Mucosa of rectum (tissue), 2 donors: ENCODE measurements at regions not wholly inside any gene's neighbourhood (a gene's known extent, or its start where the extent isn't known, plus 50 kb on each side); places are given as distances from the start of the nearest gene placed in this dataset.

ENCODE experiments used
- H3K27ac ChIP-seq, 2 donors: one replicate each; pipeline ENCODE4 v1.7.0; 2013; ENCODE audit warnings: inconsistent platforms in 2 of 2, low read depth in 2 of 2, low read length in 2 of 2
- H3K27me3 ChIP-seq, 2 donors: one replicate each; pipeline ENCODE4 v1.7.0; 2013; ENCODE audit warnings: low read length in 2 of 2; ENCODE audit not compliant: control insufficient read depth in 2 of 2, insufficient read depth in 2 of 2
- H3K36me3 ChIP-seq, 2 donors: one replicate each; pipeline ENCODE4 v1.7.0; 2013; ENCODE audit warnings: low read length in 2 of 2; ENCODE audit not compliant: control insufficient read depth in 2 of 2, insufficient read depth in 2 of 2
- H3K4me1 ChIP-seq, 2 donors: one replicate each; pipeline ENCODE4 v1.7.0; 2013; ENCODE audit warnings: low read length in 2 of 2, mild to moderate bottlenecking in 1 of 2; ENCODE audit not compliant: control insufficient read depth in 2 of 2, insufficient read depth in 2 of 2
- H3K4me3 ChIP-seq, 2 donors: one replicate each; pipeline ENCODE4 v1.7.0; 2013; ENCODE audit warnings: low read length in 2 of 2
- H3K9ac ChIP-seq, 2 donors: one replicate each; pipeline ENCODE4 v1.7.0; 2013; ENCODE audit warnings: low read length in 2 of 2, low read depth in 1 of 2, mild to moderate bottlenecking in 1 of 2
- H3K9me3 ChIP-seq, 2 donors: one replicate each; pipeline ENCODE4 v1.7.0; 2013; ENCODE audit warnings: low read length in 2 of 2; ENCODE audit not compliant: control insufficient read depth in 2 of 2
- donor health status: healthy.
- donor health status: Normal muscosa, but diverticular disease.

DNA sequence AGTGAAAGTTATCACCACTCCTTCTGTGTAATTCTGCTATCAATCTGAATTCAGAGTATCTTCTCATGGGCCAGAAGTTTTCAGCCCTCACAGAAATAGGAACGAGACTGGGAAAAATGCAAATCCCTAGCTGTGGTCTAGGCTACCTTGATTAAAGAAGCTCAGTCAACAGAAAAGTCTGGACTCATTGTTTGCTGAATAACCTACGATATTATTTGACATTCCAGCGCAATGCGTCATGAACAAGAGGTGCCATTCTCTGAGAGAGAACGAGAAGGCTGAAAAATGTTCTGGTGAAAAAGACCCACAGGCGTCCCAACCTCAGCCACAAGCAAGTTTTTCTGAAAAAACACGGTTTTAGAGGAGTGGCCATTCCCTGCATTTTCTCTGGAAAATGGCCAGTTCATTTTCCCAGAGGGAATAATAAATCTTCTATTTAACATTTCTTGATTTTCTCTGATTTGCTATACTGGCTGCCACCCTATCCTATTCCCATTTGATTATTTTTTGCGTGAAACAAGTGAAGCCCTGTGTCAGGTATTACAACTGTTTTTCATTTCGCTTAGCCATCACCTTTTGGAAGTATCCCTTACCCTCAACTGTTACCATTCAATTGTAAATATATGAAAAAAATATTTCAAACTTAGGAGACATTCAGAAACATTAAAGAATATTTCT lies 1117.6 kb upstream of the PRKX start:
- Histone ChIP-seq H3K36me3 (no peaks in the 10 kb centered on the region), H3K4me3 (no peak overlapping the region), H3K27me3 (no peaks in the 10 kb centered on the region), H3K4me1 (no peaks in the 10 kb centered on the region), H3K27ac (no peak overlapping the region), H3K9ac (no peak overlapping the region), H3K9me3 (no peaks in the 10 kb centered on the region)

DNA sequence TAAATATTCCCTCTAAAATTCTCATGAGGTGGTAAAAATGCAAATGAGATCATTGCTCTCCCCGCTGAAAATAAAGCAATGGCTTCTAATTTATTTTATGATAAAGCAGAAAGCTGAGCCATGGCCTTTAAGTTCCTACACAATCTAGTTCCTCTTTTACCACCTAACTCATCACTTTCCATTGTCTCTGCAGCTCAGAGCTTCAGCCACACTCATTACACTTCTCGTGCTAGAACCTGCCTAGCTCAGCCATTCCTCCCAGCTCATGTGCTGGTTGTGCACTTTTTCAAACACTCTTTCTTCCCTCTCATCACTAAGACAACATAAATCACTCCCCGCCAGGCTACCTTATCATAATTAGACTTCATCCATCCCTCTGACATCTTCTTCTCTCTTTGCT lies 1112.1 kb upstream of the PRKX start:
- Histone ChIP-seq H3K27ac (no peak overlapping the region), H3K36me3 (no peaks in the 10 kb centered on the region), H3K27me3 (no peaks in the 10 kb centered on the region), H3K4me1 (no peaks in the 10 kb centered on the region), H3K9ac (no peak overlapping the region), H3K9me3 (peaks cover 0 to 2% of the 10 kb centered on the region in 2 donors), H3K4me3 (no peak overlapping the region)

DNA sequence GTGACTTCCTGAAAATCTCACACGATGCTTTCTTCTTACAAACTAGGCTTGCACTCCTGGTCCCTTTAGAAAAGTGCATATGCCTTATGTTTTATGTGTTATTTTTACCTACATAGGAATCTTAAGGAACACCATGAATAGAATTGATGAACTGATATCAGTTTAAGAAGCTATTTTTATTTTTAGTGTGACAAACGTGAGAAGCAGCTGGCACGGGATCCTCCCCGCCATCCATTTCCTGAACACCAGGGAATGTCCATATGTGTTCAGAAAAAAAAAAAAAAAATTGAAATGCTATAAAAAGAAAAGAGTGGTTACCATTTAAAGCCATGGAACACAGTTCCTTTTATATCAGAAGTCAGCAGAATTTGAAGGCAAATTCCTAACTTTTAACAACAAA lies 1096.1 kb upstream of the PRKX start:
- peaks cover 0 to 2% of the 10 kb centered on the region in 2 donors for H3K9me3 ChIP-seq
- H3K4me3 ChIP-seq: no peak overlapping the region
- H3K27me3 ChIP-seq: no peaks in the 10 kb centered on the region
- no peaks in the 10 kb centered on the region for H3K36me3 ChIP-seq
- H3K9ac ChIP-seq: no peak overlapping the region
- H3K27ac ChIP-seq: no peak overlapping the region
- H3K4me1 ChIP-seq: no peaks in the 10 kb centered on the region

DNA sequence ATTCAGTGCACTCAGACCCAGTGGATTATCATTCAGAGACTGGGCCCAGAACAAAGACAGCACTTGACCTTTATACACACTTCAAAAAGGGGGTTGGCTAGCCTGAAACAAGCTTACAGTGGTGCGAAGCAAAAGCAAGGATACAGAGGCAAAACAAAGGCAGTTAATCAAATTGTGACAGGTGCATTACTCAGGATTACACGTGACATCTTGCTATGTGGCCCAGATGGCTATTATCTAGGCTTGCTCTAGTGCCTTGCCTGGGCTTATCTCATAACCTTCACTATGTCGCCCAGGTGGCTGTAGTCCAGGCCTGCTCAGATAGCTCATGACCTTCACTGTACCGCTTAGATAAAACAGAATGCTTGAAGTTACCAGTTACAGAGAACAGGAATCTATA lies 1092.1 kb upstream of the PRKX start:
- Histone ChIP-seq H3K4me3 (no peak overlapping the region), H3K9me3 (peaks cover 0 to 2% of the 10 kb centered on the region in 2 donors), H3K4me1 (no peaks in the 10 kb centered on the region), H3K36me3 (no peaks in the 10 kb centered on the region), H3K9ac (no peak overlapping the region), H3K27me3 (no peaks in the 10 kb centered on the region), H3K27ac (no peak overlapping the region)

DNA sequence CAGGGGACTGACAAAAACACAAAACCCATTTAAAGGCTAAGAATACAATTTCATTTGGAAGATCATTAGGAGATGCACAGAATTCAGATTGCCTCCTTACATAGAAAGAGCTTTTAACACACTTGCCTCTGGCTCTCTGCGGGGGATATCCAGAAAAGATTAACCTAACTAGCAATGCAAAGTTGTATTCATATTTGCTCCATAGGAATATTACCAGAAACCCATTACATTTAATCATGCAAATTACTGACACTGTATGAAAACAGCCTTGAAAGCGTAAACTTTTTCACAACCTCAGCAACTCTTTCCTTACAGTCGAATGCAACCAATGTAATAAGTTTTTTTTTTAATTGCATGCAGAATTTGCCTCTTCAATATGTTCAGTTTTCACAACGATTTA lies 1087.3 kb upstream of the PRKX start:
- no peaks in the 10 kb centered on the region for H3K27me3 ChIP-seq
- no peaks in the 10 kb centered on the region for H3K36me3 ChIP-seq
- no peaks in the 10 kb centered on the region for H3K9me3 ChIP-seq
- H3K4me1 ChIP-seq: no peaks in the 10 kb centered on the region
- H3K4me3 ChIP-seq: no peak overlapping the region
- no peak overlapping the region for H3K27ac ChIP-seq
- H3K9ac ChIP-seq: no peak overlapping the region

DNA sequence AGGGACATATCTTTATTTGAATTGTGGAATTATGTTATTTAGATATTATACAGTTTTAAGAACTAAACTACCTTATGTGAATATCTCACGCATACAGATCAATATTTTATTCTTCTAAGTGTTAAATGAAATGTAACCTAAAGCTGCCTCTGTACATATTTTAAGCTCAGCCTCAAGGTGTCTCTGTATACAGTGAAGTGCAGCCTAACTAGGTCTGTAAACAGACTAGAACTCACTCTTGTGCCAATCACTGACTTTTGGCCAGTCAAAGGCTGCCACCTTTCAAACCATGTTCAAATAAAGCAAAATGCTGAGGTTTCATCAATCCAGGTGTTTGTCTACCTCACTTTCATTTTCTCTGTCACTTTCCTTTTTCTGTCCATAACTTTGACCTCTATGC lies 1074.5 kb upstream of the PRKX start:
- no peaks in the 10 kb centered on the region for H3K9me3 ChIP-seq
- H3K27ac ChIP-seq: no peak overlapping the region
- no peaks in the 10 kb centered on the region for H3K36me3 ChIP-seq
- H3K9ac ChIP-seq: no peak overlapping the region
- no peaks in the 10 kb centered on the region for H3K27me3 ChIP-seq
- H3K4me3 ChIP-seq: no peak overlapping the region
- H3K4me1 ChIP-seq: no peaks in the 10 kb centered on the region

DNA sequence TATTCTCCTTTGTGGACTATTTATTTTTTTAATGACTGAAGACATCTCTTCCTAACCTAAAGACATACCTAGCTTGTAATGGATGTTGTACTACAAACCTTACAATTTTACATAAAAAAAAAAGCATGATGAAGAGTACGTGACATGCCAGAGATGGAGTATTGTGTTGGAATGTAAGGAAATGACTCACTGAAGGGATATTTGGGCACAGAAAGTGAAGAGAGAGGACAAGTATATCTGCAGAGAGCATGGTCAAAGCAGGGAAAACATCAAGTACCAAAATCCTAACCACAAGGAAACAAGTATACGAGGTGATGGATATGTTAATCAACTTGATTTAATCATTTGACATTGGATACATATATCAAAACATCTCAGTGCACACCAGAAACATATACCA lies 1051.4 kb upstream of the PRKX start:
- Histone ChIP-seq H3K27me3 (no peaks in the 10 kb centered on the region), H3K9ac (no peak overlapping the region), H3K27ac (no peak overlapping the region), H3K9me3 (no peaks in the 10 kb centered on the region), H3K4me1 (no peaks in the 10 kb centered on the region), H3K36me3 (no peaks in the 10 kb centered on the region), H3K4me3 (no peak overlapping the region)

DNA sequence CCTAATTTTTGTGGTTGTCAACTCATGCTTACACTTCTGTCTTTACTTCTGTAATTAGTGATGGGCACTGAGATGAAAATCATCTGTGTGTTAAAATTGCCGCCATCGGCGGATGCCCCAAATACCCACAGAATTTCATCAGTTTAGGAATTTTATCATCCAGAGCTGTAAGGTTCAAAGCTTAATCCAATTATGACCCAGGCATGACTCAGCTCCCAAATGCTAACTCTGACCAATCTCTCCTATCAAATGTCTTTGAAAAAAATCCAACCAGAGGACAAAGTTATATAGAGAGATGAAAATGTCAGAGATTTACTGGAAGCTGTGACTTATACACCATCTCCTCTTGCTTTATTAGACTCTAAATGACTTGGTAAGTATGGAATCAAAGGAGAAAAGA lies 1048.7 kb upstream of the PRKX start:
- Histone ChIP-seq H3K36me3 (no peaks in the 10 kb centered on the region), H3K9me3 (peaks cover 0 to 2% of the 10 kb centered on the region in 2 donors), H3K4me1 (no peaks in the 10 kb centered on the region), H3K27me3 (no peaks in the 10 kb centered on the region), H3K4me3 (no peak overlapping the region), H3K9ac (no peak overlapping the region), H3K27ac (no peak overlapping the region)

DNA sequence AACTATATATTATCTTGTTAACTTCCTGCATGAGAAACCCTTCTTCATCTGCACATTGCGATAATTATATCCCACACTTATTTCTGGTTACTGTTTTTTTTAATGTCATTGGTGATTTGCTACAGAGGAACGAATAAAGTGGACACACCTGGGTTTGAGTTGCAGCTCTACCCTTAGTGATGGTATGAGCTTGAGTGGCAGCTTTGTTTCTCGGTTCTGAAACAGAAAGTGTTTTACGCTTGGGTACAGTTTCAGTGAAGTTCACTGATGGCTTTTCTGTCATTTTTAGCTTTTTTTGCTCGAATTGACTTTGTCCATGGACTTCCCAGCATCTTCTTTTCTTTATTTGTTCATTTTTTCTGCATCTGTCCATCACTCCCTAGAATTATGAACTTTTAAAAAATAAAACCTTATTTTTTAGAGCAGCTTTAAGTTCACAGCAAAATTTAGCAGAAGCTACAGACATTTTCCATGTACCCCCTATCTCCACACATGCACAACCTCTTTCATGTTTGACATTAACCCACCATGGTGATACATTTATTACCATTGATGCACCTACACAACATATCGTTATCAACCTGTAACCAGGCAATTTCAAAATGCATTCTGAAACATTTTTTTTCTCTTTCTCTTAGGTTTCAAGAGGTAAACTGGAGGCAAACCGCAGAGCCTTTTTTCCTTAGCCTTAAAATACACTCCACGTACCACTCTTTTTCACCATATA lies 1041.6 kb upstream of the PRKX start:
- H3K36me3 ChIP-seq: no peaks in the 10 kb centered on the region

DNA sequence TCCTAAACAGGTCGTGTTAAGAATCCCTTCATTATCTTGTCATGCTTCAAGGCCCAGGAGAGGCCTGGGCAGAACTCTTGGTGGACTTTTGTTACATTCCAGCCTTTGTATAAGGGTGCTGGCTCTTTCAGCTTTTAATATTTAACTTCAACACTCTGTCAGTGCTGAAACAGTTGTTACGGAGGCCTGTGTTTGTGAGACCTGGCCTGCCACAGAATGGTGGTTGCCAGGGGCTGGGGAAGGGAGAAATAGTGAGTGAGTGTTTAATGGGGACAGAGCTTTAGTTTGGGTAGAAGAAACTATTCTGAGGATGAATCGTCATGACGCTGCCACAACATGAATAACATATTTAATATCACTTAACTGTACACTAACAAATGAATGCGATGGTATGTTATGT lies 1027.6 kb upstream of the PRKX start:
- Histone ChIP-seq H3K36me3 (no peaks in the 10 kb centered on the region), H3K9me3 (peaks cover 0 to 2% of the 10 kb centered on the region in 2 donors), H3K27me3 (no peaks in the 10 kb centered on the region)

More for the DNA sequence above, 1041.6 kb upstream of the PRKX start:
- Histone ChIP-seq H3K4me1 (no peaks in the 10 kb centered on the region), H3K9ac (no peak overlapping the region), H3K27me3 (no peaks in the 10 kb centered on the region), H3K27ac (no peak overlapping the region), H3K4me3 (no peak overlapping the region), H3K9me3 (peaks cover 0 to 2% of the 10 kb centered on the region in 2 donors)

More for the DNA sequence above, 1027.6 kb upstream of the PRKX start:
- no peaks in the 10 kb centered on the region for H3K4me1 ChIP-seq
- no peak overlapping the region for H3K27ac ChIP-seq
- no peak overlapping the region for H3K9ac ChIP-seq
- no peak overlapping the region for H3K4me3 ChIP-seq
